ENCODE measurements at regions not wholly inside any gene's neighbourhood (a gene's known extent, or its start where the extent isn't known, plus 50 kb on each side); places are given as distances from the start of the nearest gene placed in this dataset.

- Histone ChIP-seq H3K4me1 (ENCODE audit: insufficient read depth) (peaks cover 13% of the 10 kb centered on the region), H4K20me1 (replicated peaks; ENCODE audit: insufficient read depth) (no peaks in the 10 kb centered on the region), H3K27me3 (ENCODE audit: insufficient read depth) (no peaks in the 10 kb centered on the region), H3K79me2 (replicated peaks; ENCODE audit: insufficient read depth) (no peaks in the 10 kb centered on the region), H3K4me3 (no peak overlapping the region), H3K9me2 (ENCODE audit: insufficient read depth) (peaks cover 4% of the 10 kb centered on the region; the same call in 1 of the 2 replicates), H2AFZ (no peak overlapping the region), H3K36me3 (ENCODE audit: insufficient read depth) (no peaks in the 10 kb centered on the region), H3K27ac (ENCODE audit: low read depth) (no peak overlapping the region), H3K4me2 (no peak overlapping the region), H3F3A (replicated peaks; ENCODE audit: low read depth) (no peaks in the 10 kb centered on the region)
- Mint-ChIP-seq H3K27me3 (ENCODE audit: insufficient read depth, low read depth, poor library complexity) (no peaks in the 10 kb centered on the region), H3K4me3 (no peak overlapping the region), H3K36me3 (ENCODE audit: low read depth) (no peaks in the 10 kb centered on the region), H3K4me1 (peaks cover 21% of the 10 kb centered on the region), H3K9me3 (no peaks in the 10 kb centered on the region), H3K27ac (no peak overlapping the region)
- no peak for DNase-seq (ENCODE audit: low spot score)
- no peak for ATAC-seq
- TF ChIP-seq REST (IDR thresholded peaks at IDR 0.05; ENCODE audit: unreplicated experiment) (no peak), CREB1 (CRISPR knock-in tag; IDR thresholded peaks at IDR 0.05; ENCODE audit: low read depth) (no peak), JUNB (IDR thresholded peaks at IDR 0.05; ENCODE audit: unreplicated experiment) (no peak), NANOG (IDR thresholded peaks at IDR 0.05; ENCODE audit: borderline replicate concordance) (no peak), STAT1 (IDR thresholded peaks at IDR 0.05; ENCODE audit: unreplicated experiment) (no peak), EZH2 (IDR thresholded peaks at IDR 0.05; ENCODE audit: low read depth, unreplicated experiment) (no peak), CTCF (conservative IDR thresholded peaks at IDR 0.05; ENCODE audit: low read depth in 2 of 2) (no peak), ZNF462 (CRISPR knock-in tag; IDR thresholded peaks at IDR 0.05) (no peak), ZNF331 (CRISPR knock-in tag; IDR thresholded peaks at IDR 0.05; ENCODE audit: low read depth) (no peak), EZH2phosphoT487 (IDR thresholded peaks at IDR 0.05; ENCODE audit: unreplicated experiment) (no peak), POLR2AphosphoS5 (IDR thresholded peaks at IDR 0.05; ENCODE audit: low read depth) (no peak), ETS1 (IDR thresholded peaks at IDR 0.05) (no peak), ZNF114 (CRISPR knock-in tag; IDR thresholded peaks at IDR 0.05) (no peak)
Measured at GRCh38 chr10:2284071-2284470, 546.7 kb upstream of the ADARB2 start.
